Endodermal cell (in vitro differentiated cells): ENCODE measurements at regions not wholly inside any gene's neighbourhood (a gene's known extent, or its start where the extent isn't known, plus 50 kb on each side); places are given as distances from the start of the nearest gene placed in this dataset.
A peak's percentile ranks its signal among the peaks of the same experiment; 100 is the strongest.

ENCODE experiments used
- DNase-seq: peaks from one replicate; pipeline ENCODE4 v3.0.0-alpha.2; 2017
- H3K27ac ChIP-seq: 2 replicates; pipeline ENCODE4 v1.5.1; 2013; ENCODE audit warnings: mild to moderate bottlenecking, low read depth, low read length, moderate library complexity
- H3K27me3 ChIP-seq: 2 replicates; pipeline ENCODE4 v1.6.1; 2013; ENCODE audit warnings: mild to moderate bottlenecking, low read length, moderate library complexity; ENCODE audit not compliant: insufficient read depth, control insufficient read depth, poor library complexity, severe bottlenecking
- H3K36me3 ChIP-seq: 2 replicates; pipeline ENCODE4 v1.7.0; 2013; ENCODE audit warnings: mild to moderate bottlenecking, low read length, moderate library complexity; ENCODE audit not compliant: control insufficient read depth, insufficient read depth
- H3K4me1 ChIP-seq: one replicate; pipeline ENCODE4 v1.7.0; 2013; ENCODE audit warnings: low read length; ENCODE audit not compliant: control insufficient read depth, insufficient read depth
- H3K4me3 ChIP-seq: 2 replicates; pipeline ENCODE4 v1.5.1; 2013; ENCODE audit warnings: mild to moderate bottlenecking, low read length, moderate library complexity
- H3K9ac ChIP-seq: 2 replicates; pipeline ENCODE4 v1.6.1; 2013; ENCODE audit warnings: mild to moderate bottlenecking, low read length, moderate library complexity; ENCODE audit not compliant: poor library complexity, severe bottlenecking; ENCODE audit errors: extremely low read depth
- H3K9me3 ChIP-seq: 2 replicates; pipeline ENCODE4 v1.6.1; 2013; ENCODE audit warnings: mild to moderate bottlenecking, low read length, moderate library complexity; ENCODE audit not compliant: control insufficient read depth
- H3K27ac Mint-ChIP-seq: 2 replicates; pipeline ENCODE4 v1.8.0; 2020; ENCODE audit warnings: mixed read lengths
- H3K27me3 Mint-ChIP-seq: 2 replicates; pipeline ENCODE4 v1.8.0; 2021; ENCODE audit warnings: mild to moderate bottlenecking, mixed read lengths; ENCODE audit not compliant: insufficient read depth
- H3K36me3 Mint-ChIP-seq: 2 replicates; pipeline ENCODE4 v1.8.0; 2020; ENCODE audit warnings: low read depth, mixed read lengths
- H3K4me1 Mint-ChIP-seq: 2 replicates; pipeline ENCODE4 v1.8.0; 2020; ENCODE audit warnings: mixed read lengths
- H3K4me3 Mint-ChIP-seq: 2 replicates; pipeline ENCODE4 v1.8.0; 2020; ENCODE audit warnings: mild to moderate bottlenecking, moderate library complexity, mixed read lengths
- H3K9me3 Mint-ChIP-seq: 2 replicates; pipeline ENCODE4 v1.8.0; 2020; ENCODE audit warnings: mild to moderate bottlenecking, mixed read lengths
- CTCF ChIP-seq: fragments of 200-600 bp; sonication (generic); conservative IDR thresholded peaks from 2 replicates; pipeline ENCODE4 v1.5.0; 2021; ENCODE audit warnings: antibody characterized with exemption, mild to moderate bottlenecking
- WGBS, 2 experiments: methylation state at CpG; one replicate each; pipeline versions ENCODE4 v1.1.5 to v1.1.7; 2013; ENCODE audit warnings: missing lambda C conversion rate in 2 of 2, mixed read lengths in 1 of 2; ENCODE audit not compliant: insufficient coverage in 1 of 2, insufficient read length in 1 of 2; 5-methylcytosine and 5-hydroxymethylcytosine counted together

- Mint-ChIP-seq H3K27ac (no peak overlapping the region), H3K36me3 (no peaks in the 10 kb centered on the region), H3K27me3 (no peaks in the 10 kb centered on the region), H3K9me3 (peaks cover 14% of the 10 kb centered on the region), H3K4me1 (peaks cover 2% of the 10 kb centered on the region), H3K4me3 (no peak overlapping the region)
- H3K4me3 ChIP-seq = no peak overlapping the region
- no peaks in the 10 kb centered on the region for H3K27me3 ChIP-seq
- no peak overlapping the region for H3K9ac ChIP-seq
- H3K36me3 ChIP-seq = no peaks in the 10 kb centered on the region
- no peak for DNase-seq
- H3K9me3 ChIP-seq = peaks cover 13% of the 10 kb centered on the region
- H3K4me1 ChIP-seq = no peaks in the 10 kb centered on the region
- no peak for TF ChIP-seq CTCF
- no peak overlapping the region for H3K27ac ChIP-seq
Observed at GRCh38 chr18:78183815-78184214, 795.8 kb upstream of the SALL3 start.

GRCh38 chr18:78191276-78191675 is 788.3 kb upstream of the SALL3 start:
- Histone ChIP-seq H3K9me3 (no peaks in the 10 kb centered on the region), H3K27me3 (no peaks in the 10 kb centered on the region), H3K4me1 (no peaks in the 10 kb centered on the region), H3K9ac (no peak overlapping the region), H3K27ac (no peak overlapping the region), H3K4me3 (no peak overlapping the region), H3K36me3 (no peaks in the 10 kb centered on the region)
- Mint-ChIP-seq H3K9me3 (no peaks in the 10 kb centered on the region), H3K4me1 (no peaks in the 10 kb centered on the region), H3K4me3 (no peak overlapping the region), H3K27ac (no peak overlapping the region), H3K36me3 (no peaks in the 10 kb centered on the region), H3K27me3 (no peaks in the 10 kb centered on the region)
- WGBS, 2 experiments = 60 to 75% methylated on average over 1 to 4 of the region's 4 CpGs
- no peak for TF ChIP-seq CTCF
- DNase-seq = no peak

- H3K36me3 Mint-ChIP-seq = no peaks in the 10 kb centered on the region
- Histone ChIP-seq H3K9ac (no peak overlapping the region), H3K4me1 (no peaks in the 10 kb centered on the region), H3K9me3 (no peaks in the 10 kb centered on the region), H3K27ac (no peak overlapping the region), H3K36me3 (no peaks in the 10 kb centered on the region), H3K4me3 (no peak overlapping the region), H3K27me3 (no peaks in the 10 kb centered on the region)
- no peak overlapping the region for H3K4me3 Mint-ChIP-seq
- DNase-seq = peak; percentile 80
- WGBS, 2 experiments = 65% methylated on average over 1 of the region's 1 CpG; no CpG with 5 or more reads in 1 of the 2 experiments
- no peak overlapping the region for H3K27ac Mint-ChIP-seq
- peak; percentile 67 for TF ChIP-seq CTCF
- H3K27me3 Mint-ChIP-seq = no peaks in the 10 kb centered on the region
- H3K4me1 Mint-ChIP-seq = no peaks in the 10 kb centered on the region
- H3K9me3 Mint-ChIP-seq = no peaks in the 10 kb centered on the region
Observed at GRCh38 chr18:78192054-78192453, 787.6 kb upstream of the SALL3 start.
